ENCODE measurements at regions not wholly inside any gene's neighbourhood (a gene's known extent, or its start where the extent isn't known, plus 50 kb on each side); places are given as distances from the start of the nearest gene placed in this dataset.
"Not testable (repeated sequence)": the region's sequence is repeated elsewhere in the genome, so short reads cannot be mapped to it uniquely, and the experiment has no call there.

DNA sequence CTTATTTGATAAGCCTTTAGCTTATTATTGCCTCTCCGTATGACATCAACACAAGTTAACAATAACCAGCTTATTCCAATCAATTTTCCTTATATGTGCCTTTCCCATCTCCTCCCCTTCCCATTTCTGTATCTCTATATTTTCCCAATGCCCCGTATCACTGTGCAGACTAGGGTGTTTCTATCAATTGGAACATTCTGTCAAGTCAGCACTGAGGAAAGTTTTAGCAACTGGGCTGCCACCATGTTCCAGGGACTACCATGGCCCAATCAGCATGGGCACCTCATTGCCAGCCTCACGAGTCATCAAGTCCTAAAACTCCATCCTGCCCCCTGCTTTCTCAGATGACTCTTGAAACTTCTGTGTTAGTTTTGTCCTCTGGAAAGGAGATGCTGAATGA, 973.1 kb upstream of the CNTN5 start:
- H3K9me3 Mint-ChIP-seq: no peaks in the 10 kb centered on the region
- H3K27ac Mint-ChIP-seq: no peak overlapping the region
- ChIA-PET CTCF (no interaction called here), POLR2A (no interaction called here)
- no peak overlapping the region for H3K4me3 Mint-ChIP-seq
- H3K27me3 Mint-ChIP-seq: no peaks in the 10 kb centered on the region
- H3K4me1 Mint-ChIP-seq: no peaks in the 10 kb centered on the region
- DNase-seq: no peak
- no peaks in the 10 kb centered on the region for H3K36me3 Mint-ChIP-seq (ENCODE audit: low read depth)

DNA sequence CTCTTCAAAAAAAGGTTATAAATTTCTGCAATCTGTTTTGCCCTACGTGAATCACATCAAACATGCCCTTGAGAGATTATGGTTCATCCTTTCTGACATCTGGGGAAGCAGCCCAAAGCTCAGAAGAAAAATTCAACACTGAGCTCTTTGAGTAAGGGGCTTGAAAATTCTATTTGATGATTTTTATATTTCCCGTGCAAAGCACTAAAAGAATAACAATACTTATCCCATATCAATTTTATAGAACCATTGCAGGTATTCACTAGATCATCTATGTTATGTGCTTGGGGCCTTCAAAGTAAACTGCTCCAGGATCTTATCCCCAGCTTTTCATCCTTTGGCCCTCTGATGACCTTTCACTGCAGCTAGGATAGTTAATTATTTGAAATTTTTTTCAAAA, 966.9 kb upstream of the CNTN5 start:
- Mint-ChIP-seq H3K36me3 (ENCODE audit: low read depth) (no peaks in the 10 kb centered on the region), H3K27me3 (no peaks in the 10 kb centered on the region), H3K4me1 (no peaks in the 10 kb centered on the region), H3K27ac (no peak overlapping the region), H3K9me3 (no peaks in the 10 kb centered on the region), H3K4me3 (no peak overlapping the region)
- POLR2A ChIA-PET: no interaction called here
- CTCF ChIA-PET: no interaction called here
- no peak for DNase-seq

DNA sequence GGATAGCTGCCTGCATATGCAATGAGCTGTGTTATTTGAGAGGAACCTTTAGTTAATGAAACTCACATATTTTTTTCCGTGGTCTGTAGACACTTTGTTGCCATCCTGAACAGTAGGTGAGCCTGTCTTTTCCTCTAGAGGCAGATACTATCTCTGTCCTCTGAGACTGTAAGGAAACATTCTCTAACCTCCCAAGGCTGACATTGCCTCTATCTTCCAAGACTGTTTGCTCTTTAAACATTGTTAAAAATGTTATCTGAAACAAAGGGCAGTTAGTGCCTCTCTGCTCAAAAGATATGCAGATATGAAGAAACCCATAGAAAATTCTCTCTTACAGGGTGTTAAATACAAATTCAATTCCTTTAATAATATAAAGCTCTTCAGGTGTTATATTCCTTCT, 963.8 kb upstream of the CNTN5 start:
- DNase-seq: no peak
- no peak overlapping the region for H3K4me3 Mint-ChIP-seq
- H3K9me3 Mint-ChIP-seq: no peaks in the 10 kb centered on the region
- no peaks in the 10 kb centered on the region for H3K27me3 Mint-ChIP-seq
- H3K27ac Mint-ChIP-seq: no peak overlapping the region
- ChIA-PET CTCF (no interaction called here), POLR2A (no interaction called here)
- H3K36me3 Mint-ChIP-seq (ENCODE audit: low read depth): no peaks in the 10 kb centered on the region
- no peaks in the 10 kb centered on the region for H3K4me1 Mint-ChIP-seq

DNA sequence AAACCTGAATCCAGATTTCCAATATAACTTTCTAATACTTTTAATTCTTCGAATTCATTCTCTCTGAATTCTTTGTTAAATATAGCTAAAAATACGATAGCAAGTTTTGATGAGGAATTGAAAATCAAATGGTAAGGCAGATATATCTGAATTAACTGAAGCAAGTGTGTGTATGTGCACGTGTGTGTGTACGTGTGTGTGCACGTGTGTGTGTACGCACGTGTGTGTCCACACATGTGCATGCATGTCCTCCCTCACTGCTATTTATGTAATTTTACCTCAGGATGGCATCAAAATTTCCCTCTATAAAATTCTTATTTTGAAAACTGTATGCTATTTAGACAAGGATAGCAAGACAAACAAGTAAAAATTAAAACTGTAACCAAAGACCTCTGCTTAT, 961.3 kb upstream of the CNTN5 start:
- H3K36me3 Mint-ChIP-seq (ENCODE audit: low read depth): no peaks in the 10 kb centered on the region
- H3K4me3 Mint-ChIP-seq: no peak overlapping the region
- ChIA-PET POLR2A (no interaction called here), CTCF (no interaction called here)
- no peak for DNase-seq
- H3K9me3 Mint-ChIP-seq: no peaks in the 10 kb centered on the region
- no peaks in the 10 kb centered on the region for H3K4me1 Mint-ChIP-seq
- no peak overlapping the region for H3K27ac Mint-ChIP-seq
- no peaks in the 10 kb centered on the region for H3K27me3 Mint-ChIP-seq

GRCh38 chr11:98060759-98061158, 960.0 kb upstream of the CNTN5 start:
- Mint-ChIP-seq H3K4me3 (no peak overlapping the region), H3K27ac (no peak overlapping the region)

GRCh38 chr11:98061858-98062257, 958.9 kb upstream of the CNTN5 start:
- POLR2A ChIA-PET: no interaction called here
- no peak overlapping the region for H3K4me3 Mint-ChIP-seq

More at GRCh38 chr11:98060759-98061158, 960.0 kb upstream of the CNTN5 start:
- ChIA-PET POLR2A (no interaction called here), CTCF (no interaction called here)
- H3K27me3 Mint-ChIP-seq: no peaks in the 10 kb centered on the region
- no peaks in the 10 kb centered on the region for H3K9me3 Mint-ChIP-seq
- H3K4me1 Mint-ChIP-seq: no peaks in the 10 kb centered on the region
- H3K36me3 Mint-ChIP-seq (ENCODE audit: low read depth): no peaks in the 10 kb centered on the region
- no peak for DNase-seq

GRCh38 chr11:98062714-98063113, 958.0 kb upstream of the CNTN5 start:
- Mint-ChIP-seq H3K9me3 (no peaks in the 10 kb centered on the region), H3K36me3 (ENCODE audit: low read depth) (no peaks in the 10 kb centered on the region), H3K27ac (no peak overlapping the region), H3K4me3 (no peak overlapping the region), H3K27me3 (no peaks in the 10 kb centered on the region), H3K4me1 (no peaks in the 10 kb centered on the region)
- ChIA-PET POLR2A (no interaction called here), CTCF (no interaction called here)
- DNase-seq: no peak

More at GRCh38 chr11:98061858-98062257, 958.9 kb upstream of the CNTN5 start:
- Mint-ChIP-seq H3K27ac (no peak overlapping the region), H3K4me1 (no peaks in the 10 kb centered on the region), H3K9me3 (no peaks in the 10 kb centered on the region), H3K27me3 (no peaks in the 10 kb centered on the region), H3K36me3 (ENCODE audit: low read depth) (no peaks in the 10 kb centered on the region)
- DNase-seq: no peak
- CTCF ChIA-PET: no interaction called here

- H3K9me3 Mint-ChIP-seq: no peaks in the 10 kb centered on the region
- no peaks in the 10 kb centered on the region for H3K36me3 Mint-ChIP-seq (ENCODE audit: low read depth)
- H3K4me1 Mint-ChIP-seq: no peaks in the 10 kb centered on the region
- DNase-seq: no peak
- no peak overlapping the region for H3K4me3 Mint-ChIP-seq
- POLR2A ChIA-PET: no interaction called here
- no peak overlapping the region for H3K27ac Mint-ChIP-seq
- CTCF ChIA-PET: no interaction called here
- H3K27me3 Mint-ChIP-seq: no peaks in the 10 kb centered on the region
Observed at GRCh38 chr11:98068251-98068650, 952.5 kb upstream of the CNTN5 start.

GRCh38 chr11:98069147-98069546, 951.6 kb upstream of the CNTN5 start:
- H3K9me3 Mint-ChIP-seq; DNase-seq; POLR2A ChIA-PET; CTCF ChIA-PET; H3K36me3 Mint-ChIP-seq (ENCODE audit: low read depth); H3K4me1 Mint-ChIP-seq; H3K27me3 Mint-ChIP-seq; H3K4me3 Mint-ChIP-seq; H3K27ac Mint-ChIP-seq: not testable (repeated sequence)

DNA sequence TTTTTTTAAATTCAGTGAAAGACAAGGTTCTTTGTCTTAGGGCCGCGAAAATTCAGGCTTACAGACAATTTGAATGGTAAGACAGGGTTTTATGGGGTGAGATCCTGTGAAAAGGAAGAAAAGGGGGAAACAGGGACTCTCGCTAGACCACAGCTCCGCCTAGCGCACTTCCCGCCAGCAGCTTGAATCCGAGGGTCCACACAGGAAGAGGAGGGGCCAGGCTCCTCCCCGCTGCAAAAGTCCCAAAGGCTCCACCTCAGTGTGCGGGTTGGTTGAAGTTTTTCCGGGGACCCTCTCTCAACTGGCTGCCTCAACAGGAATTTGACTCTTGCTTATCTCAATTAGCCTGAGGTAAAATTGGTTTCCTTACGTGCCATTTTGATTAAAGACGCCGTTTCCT, 950.9 kb upstream of the CNTN5 start:
- Mint-ChIP-seq H3K4me1 (no peaks in the 10 kb centered on the region), H3K27me3 (no peaks in the 10 kb centered on the region), H3K27ac (no peak overlapping the region), H3K9me3 (no peaks in the 10 kb centered on the region), H3K4me3 (no peak overlapping the region), H3K36me3 (ENCODE audit: low read depth) (no peaks in the 10 kb centered on the region)
- ChIA-PET POLR2A (no interaction called here), CTCF (no interaction called here)
- no peak for DNase-seq

DNA sequence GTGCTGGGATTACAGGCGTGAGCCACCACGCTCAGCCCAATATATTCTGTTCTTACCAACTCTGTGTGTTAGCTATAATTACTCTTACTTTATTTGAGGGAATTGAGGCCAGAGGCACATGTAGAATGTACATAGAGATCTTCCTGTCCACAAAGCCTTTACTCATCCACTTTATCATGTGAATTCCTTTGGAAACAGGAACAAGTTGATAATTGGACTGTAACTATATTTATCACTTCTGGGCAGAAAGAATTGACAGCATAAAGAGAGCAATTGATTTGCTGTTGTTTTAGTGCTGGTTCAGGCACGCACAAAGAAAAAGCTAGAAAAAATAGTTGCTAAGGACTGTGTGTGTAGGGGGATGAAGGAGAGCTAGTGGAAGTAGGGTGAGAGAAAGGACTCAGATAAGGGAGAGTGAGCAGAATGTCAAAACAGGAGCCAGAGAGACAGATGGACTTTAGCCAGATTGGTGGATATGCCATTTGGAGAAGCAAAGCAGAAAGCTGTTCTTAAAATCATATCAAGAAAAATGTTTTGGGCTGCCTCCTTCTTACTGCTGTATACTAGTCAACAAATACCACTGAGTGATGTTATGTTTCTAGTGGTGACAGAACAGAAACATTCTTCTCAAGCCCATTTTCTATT, 929.8 kb upstream of the CNTN5 start:
- Mint-ChIP-seq H3K27ac (no peak overlapping the region), H3K9me3 (peaks cover 4% of the 10 kb centered on the region), H3K27me3 (no peaks in the 10 kb centered on the region), H3K4me1 (no peaks in the 10 kb centered on the region), H3K4me3 (no peak overlapping the region), H3K36me3 (ENCODE audit: low read depth) (no peaks in the 10 kb centered on the region)
- DNase-seq: no peak
- ChIA-PET POLR2A (no interaction called here), CTCF (no interaction called here)

GRCh38 chr11:98099371-98099770, 921.4 kb upstream of the CNTN5 start:
- CTCF ChIA-PET: no interaction called here
- POLR2A ChIA-PET: no interaction called here
- H3K4me1 Mint-ChIP-seq: no peaks in the 10 kb centered on the region
- no peak for DNase-seq
- H3K4me3 Mint-ChIP-seq: no peak overlapping the region
- no peaks in the 10 kb centered on the region for H3K36me3 Mint-ChIP-seq (ENCODE audit: low read depth)
- no peak overlapping the region for H3K27ac Mint-ChIP-seq
- peaks cover 2% of the 10 kb centered on the region for H3K9me3 Mint-ChIP-seq
- no peaks in the 10 kb centered on the region for H3K27me3 Mint-ChIP-seq

DNA sequence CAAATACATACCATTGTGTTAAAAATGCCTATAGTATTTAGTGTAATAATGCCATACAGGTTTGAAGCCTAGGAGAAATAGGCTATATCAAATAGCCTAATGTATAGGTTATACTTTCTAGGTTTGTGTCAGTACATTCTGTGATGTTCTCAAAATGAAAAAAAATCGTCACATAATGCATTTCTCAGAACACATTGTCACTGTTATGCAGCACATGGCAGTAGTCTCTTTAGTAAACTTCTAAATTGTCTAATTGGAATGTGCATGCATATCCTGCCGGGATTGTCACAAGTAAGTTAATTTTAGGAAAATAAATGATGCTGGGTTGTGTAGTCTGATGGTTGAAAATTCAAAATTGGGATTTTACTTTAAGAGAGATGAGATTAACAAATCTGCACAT, 920.1 kb upstream of the CNTN5 start:
- H3K27me3 Mint-ChIP-seq: no peaks in the 10 kb centered on the region
- no peaks in the 10 kb centered on the region for H3K36me3 Mint-ChIP-seq (ENCODE audit: low read depth)
- no peak for DNase-seq
- H3K9me3 Mint-ChIP-seq: peaks cover 2% of the 10 kb centered on the region
- no peaks in the 10 kb centered on the region for H3K4me1 Mint-ChIP-seq
- H3K4me3 Mint-ChIP-seq: no peak overlapping the region
- CTCF ChIA-PET: no interaction called here
- POLR2A ChIA-PET: no interaction called here
- no peak overlapping the region for H3K27ac Mint-ChIP-seq

GRCh38 chr11:98101329-98101728, 919.4 kb upstream of the CNTN5 start:
- Mint-ChIP-seq H3K36me3 (ENCODE audit: low read depth) (no peaks in the 10 kb centered on the region), H3K4me1 (no peaks in the 10 kb centered on the region), H3K4me3 (no peak overlapping the region), H3K27me3 (no peaks in the 10 kb centered on the region), H3K9me3 (peaks cover 2% of the 10 kb centered on the region), H3K27ac (no peak overlapping the region)
- POLR2A ChIA-PET: no interaction called here
- CTCF ChIA-PET: no interaction called here
- DNase-seq: no peak

DNA sequence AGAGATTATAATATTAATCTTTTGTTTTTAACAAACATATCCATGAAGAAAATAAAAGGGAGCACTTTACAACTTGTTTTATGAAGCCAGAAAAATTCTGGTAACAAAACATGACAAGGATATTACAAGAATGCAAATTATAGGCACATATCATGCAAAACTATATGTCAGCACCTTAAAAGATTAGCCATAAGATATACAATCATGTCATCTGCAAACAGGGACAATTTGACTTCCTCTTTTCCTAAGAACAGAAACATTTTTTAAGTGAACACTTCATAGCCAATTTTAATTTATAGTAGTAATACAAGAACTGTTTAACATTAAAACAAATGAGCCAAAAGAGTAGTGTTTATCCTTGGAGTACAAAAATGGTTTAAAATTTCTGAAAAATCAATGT, 916.5 kb upstream of the CNTN5 start:
- Mint-ChIP-seq H3K27ac (no peak overlapping the region), H3K9me3 (peaks cover 2% of the 10 kb centered on the region), H3K36me3 (ENCODE audit: low read depth) (no peaks in the 10 kb centered on the region), H3K4me1 (no peaks in the 10 kb centered on the region), H3K27me3 (no peaks in the 10 kb centered on the region), H3K4me3 (no peak overlapping the region)
- ChIA-PET POLR2A (no interaction called here), CTCF (no interaction called here)
- DNase-seq: no peak

Data from activated CD4-positive, alpha-beta T cell treated with anti-CD3 and anti-CD28 coated beads, Interleukin-2, amount 10 ng/mL, durations not matched to agents 7 days and 5 days (primary cell).